HG02759 (cell line): ENCODE measurements at regions not wholly inside any gene's neighbourhood (a gene's known extent, or its start where the extent isn't known, plus 50 kb on each side); places are given as distances from the start of the nearest gene placed in this dataset.
"Not testable (repeated sequence)": the region's sequence is repeated elsewhere in the genome, so short reads cannot be mapped to it uniquely, and the experiment has no call there.

Source experiments
- ATAC-seq: cut with Tn5 transposase; IDR thresholded peaks from one replicate; pipeline ENCODE4 v1.9.1; 2021; ENCODE audit warnings: mild to moderate bottlenecking, moderate library complexity; ENCODE audit not compliant: unreplicated experiment

DNA sequence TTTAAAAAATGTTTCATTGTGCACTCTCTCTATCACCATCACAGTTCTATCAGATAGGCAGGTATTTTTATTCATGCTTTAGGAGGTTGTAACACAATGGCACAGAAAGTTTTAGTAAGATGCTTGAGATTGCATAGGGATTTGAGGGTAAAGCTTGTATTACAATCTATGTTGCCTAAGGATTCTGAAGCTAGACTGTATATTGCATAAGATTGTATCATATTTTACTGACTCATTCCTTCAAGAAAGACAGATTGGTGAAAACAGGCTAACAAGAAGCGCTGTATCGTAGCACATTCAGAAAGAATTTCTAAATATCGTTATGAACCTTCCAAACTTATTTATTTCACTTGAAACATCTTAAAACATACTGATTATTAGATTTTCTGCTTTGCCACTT, 577.7 kb downstream of the EBF1 start:
- ATAC-seq = no peak

DNA sequence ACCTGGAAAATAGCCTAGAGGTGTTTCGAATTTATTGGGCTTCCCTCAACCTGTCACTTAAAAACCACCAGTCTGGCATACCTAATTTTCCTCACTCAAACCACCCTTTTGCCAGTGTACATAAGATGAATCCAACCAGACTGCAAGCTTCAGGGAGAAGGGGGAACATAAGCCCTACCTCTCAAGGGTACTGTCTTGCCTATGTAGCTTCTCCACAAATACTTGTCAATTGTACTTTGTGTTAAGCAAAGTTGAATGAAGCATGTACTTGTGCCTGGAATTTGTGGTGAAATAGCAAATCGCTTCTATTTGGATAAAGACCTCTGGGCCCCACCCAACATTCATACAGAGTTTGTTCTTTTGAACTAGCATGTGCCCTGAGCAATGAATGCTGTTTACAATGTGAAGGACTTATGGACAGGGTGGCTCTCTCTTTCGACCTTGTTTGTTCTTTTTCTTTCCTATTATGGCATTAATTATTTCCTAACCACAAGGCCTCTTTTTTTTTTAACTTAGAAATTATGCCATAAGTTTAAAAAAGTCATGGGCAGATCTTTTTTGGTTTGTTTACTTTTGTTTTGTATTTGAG, 580.2 kb downstream of the EBF1 start:
- ATAC-seq = no peak

DNA sequence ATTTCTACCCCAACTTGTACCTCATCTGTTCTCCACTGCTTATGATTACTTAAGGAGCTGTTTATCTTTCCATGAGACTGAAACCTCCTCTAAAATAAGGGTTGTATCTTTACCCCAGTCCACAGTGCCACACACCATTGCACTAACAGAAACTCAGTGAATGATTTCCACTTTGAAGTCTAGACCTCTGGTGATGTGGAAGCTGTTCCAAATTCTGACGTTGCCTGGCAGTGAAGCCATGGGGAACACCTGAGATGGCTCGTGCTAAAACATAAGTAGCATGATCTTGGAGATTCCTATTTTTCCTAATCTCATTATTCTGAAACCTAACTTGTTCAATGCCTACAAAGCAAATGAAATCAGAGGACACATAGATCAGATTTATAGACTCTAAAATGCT, 583.2 kb downstream of the EBF1 start:
- no peak for ATAC-seq

DNA sequence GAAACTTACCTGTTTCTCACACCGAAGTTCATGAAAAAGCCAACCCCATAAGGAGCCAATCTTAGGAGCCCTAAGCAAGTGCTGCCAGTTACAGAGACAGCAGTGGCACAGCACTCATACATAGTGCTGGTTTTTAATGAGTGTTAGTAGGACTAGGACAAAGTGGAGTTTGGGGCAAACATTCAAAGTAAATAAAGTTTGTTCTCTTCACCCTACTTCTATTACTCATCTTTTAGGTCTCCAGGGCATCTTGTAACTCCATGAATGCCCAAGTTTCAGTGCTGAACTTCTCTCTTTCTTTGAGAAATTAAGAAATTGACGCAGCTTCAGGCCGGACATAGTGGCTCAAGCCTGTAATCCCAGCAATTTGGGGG, 584.7 kb downstream of the EBF1 start:
- ATAC-seq = no peak

DNA sequence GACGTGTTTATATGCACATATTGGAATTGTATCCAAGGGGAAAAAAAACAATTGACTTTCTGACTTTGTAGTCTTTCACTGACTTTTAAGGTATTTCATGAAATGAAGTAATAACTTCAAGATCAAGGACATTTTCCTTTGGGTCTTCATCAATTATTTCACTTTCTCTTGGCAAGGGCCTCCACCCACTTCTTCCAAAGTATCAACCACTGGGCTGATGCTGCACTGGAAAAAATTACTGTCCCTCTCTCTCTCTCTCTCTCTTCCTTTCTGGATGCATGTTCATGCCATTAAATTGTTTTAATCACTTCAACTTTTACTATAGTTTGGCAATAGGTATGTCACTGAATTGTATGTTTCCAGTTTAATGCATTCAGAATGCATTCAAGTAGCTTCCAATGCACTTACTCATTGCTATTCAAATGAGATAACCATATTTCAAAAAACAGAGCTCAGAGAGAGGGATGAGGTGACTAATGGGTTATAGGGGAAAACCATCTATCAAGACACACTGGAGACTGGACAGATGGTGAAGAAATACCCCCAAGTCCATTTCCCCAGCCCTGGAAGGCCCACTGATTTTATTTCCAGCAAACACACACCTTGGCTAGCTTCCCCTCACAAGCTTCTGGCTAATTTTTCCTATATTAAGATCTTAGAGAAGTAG, 585.3 kb downstream of the EBF1 start:
- ATAC-seq = no peak

DNA sequence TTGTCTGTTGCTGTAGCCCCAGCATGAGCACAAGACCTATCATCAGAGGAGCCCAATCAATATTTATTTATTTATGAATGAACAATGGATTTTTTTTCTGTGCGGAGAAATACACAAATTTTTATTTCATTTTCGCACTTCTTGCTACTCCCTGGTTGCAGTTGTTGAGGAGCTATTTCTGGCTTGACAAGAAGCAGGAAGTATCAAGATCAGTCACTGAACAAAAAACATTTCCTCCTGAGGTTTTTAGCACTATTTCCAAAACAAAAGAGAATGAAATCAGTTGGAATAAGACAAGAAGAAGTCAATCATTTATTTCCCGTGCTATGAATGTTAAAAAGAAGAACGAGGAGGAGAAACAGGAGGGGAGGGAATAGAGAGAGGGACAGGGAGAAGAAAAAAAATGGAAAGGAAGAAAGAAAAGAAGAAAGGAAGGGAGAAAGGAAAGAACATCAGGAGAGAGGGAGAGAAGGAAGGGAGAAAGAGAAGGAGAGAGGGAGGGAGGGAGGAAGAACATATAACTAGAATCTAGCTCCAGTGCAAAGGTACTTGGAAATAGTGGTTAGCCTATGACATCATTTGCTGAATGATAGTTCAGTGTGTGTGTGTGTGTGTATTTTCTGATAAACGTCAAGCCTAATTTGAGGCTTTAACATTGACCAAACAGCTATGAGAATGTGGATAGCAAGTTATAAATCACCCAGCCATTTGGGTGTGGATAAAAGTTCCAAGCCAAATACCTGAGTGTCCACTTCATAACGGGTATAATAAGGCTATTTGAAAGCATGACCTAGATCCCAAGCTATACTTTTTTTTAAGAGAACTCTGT, 586.0 kb downstream of the EBF1 start:
- no peak for ATAC-seq

DNA sequence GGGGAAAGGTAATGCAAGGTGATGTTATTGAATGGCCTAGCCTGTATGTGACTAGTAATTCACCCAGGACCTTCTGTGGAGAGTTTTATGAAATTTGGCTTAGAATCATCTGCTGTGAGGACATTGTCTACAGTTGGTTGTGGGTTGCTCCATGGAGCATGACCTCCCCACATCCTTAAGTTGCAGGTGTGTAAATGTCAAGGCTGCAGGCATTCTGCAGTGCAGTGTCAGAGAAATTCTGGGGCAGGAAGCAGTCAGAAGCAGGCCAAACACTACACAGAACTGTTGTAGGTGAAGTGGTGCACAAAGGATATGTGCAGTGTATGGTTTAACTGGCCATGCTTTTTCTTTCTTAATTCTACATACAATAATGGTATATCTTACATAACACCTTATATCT, 588.3 kb downstream of the EBF1 start:
- peak; percentile 94 for ATAC-seq

DNA sequence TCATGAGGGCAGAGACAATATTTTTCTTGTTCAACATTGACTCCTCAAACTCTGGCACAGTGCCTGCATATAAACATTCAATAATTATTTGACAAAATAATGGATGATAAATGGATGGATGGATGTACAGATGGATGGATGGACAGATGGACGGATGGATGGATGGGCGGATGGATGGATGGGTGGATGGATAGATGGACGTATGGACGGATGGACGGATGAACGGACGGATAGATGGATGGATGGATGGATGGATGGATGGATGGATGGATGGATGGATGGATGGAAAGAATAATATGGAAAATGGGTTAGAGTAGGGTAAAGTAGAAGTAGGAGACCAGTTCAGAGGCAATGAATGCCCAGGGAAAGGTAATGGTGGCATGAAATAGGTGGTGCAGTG, 589.2 kb downstream of the EBF1 start:
- no peak for ATAC-seq

DNA sequence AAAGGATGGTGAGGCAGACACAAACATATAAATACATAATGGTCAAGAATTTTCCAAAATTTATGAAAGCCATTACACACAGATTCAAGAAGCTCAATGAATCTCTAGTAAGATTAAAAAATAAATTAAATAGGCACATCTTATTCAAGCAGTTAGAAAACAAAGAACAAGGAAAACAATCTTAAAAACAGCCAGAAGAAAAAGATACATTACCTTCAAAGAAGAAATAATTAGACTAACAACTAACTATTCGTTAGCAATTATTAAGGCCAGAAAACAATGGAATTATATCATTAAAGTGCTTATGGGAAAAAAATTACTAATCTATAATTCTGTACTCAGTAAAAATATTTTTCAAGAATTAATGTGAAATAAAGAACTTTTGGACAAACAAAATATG, 593.1 kb downstream of the EBF1 start:
- no peak for ATAC-seq

DNA sequence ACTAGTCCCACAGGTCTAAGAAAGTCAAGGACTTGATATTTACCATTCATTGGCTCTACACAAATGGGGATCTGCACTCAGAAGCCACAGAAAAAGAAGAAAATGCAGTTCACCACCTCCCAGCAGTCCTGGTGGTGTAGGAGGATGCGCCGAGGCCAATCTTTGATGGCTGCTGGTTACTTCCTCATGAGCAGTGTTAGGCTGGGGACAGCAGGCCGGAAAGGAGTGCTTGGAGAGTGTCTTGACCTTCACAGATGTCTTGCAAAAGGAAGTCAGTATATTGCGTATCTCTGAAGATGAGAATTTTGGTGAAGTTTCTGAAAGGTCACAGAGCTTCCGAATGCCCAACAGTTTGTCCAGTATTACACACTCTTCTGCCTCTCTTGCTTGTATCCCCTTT, 597.0 kb downstream of the EBF1 start:
- no peak for ATAC-seq

DNA sequence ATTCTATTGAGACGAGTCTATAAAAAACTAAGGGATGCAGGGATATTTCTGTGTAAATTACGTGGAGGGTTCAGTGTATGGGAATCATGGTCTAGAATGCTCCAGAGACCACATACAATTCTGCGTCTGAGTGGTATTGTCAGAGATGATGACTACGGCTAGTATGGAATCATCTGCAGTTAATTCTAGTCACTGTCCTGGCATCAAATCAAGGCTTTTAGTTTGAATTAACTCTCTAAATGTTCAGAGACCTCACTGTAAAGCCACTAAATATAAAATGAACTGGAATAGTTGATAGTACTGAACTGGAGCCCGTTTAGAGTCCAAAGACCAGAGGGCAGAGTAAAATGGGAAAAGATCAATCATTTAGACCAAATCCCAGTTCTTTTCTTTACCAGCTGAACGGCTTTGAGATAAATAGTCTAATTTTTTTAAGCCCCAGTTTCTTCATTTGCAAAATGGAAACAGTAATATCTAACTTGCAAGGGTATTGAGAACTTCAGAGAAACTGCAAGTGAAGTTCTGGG, 599.8 kb downstream of the EBF1 start:
- ATAC-seq = no peak

DNA sequence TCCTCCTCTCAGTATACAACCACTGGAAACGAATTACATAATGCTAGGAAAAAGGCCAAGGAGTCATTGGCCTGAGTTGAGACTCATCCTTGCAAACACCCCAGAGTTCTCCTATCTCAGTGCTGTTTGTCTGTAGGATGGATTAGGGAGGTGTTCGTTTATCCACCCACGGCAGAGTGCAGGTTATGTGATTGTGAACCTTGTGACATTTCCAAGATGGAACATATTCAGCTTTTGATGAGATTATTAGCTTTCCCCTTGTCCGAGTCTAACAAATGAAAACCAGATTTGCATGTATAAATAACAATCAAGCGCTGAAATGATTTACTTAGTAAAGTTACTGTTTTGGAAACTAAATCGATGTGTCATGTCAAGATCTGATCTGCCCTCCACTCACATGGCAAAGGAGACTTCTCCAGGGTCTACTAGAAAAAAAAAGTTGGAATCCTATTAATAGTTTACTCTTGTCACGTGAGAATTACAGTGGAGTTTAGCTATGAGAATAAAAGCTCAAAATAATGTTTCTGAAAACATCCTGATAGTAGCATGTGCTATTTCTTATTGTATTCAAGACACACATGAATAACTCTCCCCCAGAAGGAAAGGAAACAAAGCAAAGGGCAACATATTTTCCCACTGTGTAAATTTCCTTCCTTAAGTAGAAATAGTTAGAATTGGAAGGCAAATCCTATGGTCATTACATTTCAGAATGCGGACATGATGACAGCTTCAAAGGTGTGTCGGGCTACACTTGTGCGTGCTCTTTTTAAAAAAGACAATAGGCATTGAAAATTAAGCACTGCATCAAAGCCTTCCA, 600.4 kb downstream of the EBF1 start:
- no peak for ATAC-seq

DNA sequence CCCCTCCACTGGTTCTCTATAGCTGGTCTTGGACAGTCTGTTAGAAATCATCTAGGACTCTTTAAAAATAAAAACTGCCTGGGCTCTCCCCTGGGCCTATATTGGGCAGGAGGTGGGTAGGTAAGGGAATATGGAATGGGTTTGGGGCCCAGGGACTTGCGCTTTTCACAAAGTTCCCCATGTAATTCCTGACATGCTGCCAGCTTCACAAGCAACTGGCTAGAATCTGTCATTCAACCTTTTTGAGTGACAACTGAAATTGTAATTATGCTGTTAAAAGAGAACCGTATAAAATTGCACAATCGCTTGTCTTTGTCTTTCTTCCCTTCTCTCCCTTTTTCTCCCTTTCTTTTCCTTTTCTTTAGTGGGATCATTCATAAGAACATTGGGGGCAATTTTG, 603.1 kb downstream of the EBF1 start:
- ATAC-seq = no peak

DNA sequence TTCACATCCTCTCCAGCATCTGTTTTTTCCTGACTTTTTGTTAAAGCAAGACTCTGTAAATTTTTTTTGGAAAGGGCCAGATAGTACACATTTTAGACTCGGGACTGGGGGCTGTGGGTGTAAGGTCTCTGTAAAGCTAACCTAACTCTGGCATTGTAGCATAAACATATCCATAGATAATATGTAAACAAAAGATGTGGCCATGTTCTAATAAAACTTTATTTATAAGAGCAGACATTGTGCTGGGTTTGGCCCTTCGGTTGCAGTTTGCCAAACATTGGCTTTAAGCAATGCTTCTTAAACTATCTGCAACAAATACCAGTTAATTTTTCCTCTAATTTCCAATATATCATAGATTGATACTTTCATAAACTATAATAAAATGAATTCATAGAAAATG, 605.2 kb downstream of the EBF1 start:
- no peak for ATAC-seq

DNA sequence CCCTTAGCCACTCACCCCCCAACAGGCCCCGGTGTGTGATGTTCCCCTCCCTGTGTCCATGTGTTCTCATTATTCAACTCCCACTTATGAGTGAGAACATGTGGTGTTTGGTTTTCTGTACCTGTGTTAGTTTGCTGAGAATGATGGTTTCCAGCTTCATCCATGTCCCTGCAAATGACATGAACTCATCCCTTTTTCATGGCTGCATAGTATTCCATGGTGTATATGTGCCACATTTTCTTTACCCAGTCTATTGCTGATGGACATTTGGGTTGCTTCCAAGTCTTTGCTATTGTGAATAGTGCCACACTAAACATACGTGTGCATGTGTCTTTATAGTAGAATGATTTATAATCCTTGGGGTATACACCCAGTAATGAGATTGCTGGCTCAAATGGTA, 605.7 kb downstream of the EBF1 start:
- ATAC-seq = not testable (repeated sequence)

DNA sequence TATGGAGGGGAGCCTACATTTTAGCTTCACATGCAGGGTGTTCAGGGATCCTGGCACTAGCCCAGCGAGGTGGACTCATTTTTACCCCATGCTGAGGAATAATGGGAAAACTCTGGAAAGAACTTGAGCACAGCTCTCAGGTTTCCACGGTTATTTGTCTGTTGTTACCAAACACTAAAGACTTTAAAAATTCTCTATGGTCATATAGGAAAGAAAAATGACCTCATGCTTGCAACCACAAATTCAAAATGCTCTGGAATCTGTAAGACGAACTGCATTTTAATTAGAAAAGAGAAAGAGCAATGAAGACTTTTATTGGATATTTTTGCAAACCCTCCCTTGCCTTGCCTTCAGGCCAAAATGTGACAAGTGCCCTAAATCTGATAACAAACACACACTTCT, 606.9 kb downstream of the EBF1 start:
- no peak for ATAC-seq

DNA sequence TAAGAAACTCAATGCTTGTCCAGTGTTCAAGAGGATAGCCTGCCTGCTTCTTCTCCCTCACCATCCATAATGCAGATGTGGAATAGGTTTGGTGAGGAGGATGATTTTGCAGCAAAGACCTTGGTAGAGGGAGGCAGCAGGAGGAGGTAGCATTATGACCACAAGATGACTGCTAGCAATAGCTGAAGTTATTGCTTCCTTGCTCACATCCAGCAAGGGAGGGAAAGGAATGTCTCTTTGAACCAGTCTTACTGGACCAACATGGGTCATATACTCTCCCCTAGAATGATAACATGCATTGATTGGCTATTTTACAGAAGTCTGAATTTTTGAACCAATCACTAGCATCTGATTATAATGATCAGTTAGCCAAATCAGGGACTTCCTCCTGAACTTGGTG, 607.6 kb downstream of the EBF1 start:
- ATAC-seq = no peak

DNA sequence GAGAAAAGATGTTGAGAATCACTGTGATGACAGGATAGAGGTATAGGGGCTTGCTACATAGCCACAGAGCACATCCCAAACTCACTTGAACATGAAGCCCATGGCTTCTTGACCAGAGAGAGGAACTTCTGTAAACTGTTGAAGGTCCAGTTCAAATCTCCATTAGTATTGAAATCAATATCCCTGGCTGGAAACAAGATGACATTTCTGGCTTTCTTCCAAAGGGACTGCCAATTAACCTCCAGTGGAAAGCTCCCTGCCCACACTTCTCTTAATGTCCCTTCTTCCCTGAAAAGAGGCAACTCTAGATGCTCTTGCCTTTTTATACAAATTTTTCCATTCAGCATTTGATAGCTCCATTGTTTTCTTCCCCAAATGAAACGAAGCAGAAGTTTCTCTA, 612.1 kb downstream of the EBF1 start:
- ATAC-seq = no peak

DNA sequence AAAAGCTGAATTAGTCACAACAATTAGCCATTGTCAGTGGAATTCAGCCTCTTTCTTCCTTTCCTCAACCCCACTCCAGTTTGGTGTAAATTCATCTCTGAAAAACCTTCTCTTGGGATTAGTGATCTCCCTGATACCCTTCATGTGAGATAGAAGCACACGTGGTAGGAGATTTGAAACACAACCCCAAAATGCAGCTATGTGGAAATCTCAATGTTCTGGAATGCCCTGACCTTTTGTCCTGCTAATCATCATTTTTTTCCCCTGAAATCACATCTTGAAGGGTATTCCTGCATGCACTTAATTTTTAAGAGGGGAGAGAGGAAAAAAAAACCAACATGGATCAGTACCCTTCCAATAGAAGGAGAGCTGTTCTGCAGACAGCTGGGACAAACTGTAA, 612.6 kb downstream of the EBF1 start:
- no peak for ATAC-seq

DNA sequence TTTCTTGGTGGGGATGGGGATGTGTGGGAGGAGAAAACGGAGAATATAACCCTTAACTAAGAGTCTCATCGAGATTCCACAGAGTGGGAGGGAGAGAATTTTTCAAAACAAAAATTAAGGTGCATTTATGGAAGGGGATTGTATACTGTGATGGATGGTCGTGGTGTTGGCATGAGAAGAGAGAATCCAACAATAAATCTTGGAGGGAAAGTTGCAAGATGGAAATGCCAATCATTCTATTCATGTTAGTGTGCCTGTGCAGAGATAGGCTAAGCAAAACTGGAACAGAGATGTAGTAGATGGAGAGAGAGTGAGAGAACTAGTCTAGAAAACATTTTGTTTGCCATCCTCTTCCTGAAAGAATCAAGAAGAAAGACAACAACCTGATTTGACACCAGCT, 613.1 kb downstream of the EBF1 start:
- ATAC-seq = no peak

DNA sequence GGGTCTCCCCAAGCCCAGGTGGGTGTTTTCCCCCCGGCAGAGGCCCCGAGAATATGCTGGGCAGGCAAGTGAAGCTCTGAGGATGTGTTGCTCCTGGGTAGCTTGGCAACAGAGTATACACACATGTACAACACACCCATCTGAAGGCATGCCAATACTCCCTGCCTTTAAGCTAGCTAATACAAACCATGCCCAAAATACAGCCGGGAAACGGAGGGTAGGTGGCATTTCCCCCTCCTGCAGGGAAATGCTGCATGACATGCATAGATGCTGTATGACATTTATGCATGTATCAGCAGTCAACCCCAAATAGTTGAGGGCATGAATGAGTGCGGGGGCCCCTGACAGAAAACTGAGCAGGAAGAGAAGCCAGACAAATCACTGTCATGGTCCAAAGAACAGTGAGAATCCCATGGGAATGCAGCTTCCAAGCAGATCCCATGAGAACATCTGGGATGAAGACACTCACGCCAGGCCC, 614.1 kb downstream of the EBF1 start:
- ATAC-seq = no peak
